Sigmoid colon (tissue), 3 donors: ENCODE measurements at regions not wholly inside any gene's neighbourhood (a gene's known extent, or its start where the extent isn't known, plus 50 kb on each side); places are given as distances from the start of the nearest gene placed in this dataset.
"Not testable (repeated sequence)": the region's sequence is repeated elsewhere in the genome, so short reads cannot be mapped to it uniquely, and the experiment has no call there.

Experiments used
- POLR2A ChIP-seq, 2 donors: fragments of 450-650 bp; IDR thresholded peaks; one replicate each; pipeline ENCODE4 v1.6.1; 2016; ENCODE audit warnings: antibody characterized with exemption in 2 of 2, mild to moderate bottlenecking in 2 of 2, moderate library complexity in 2 of 2
- TF ChIP-seq, protein P1 (sequence below), 4 experiments: fragments of 450-650 bp in 3 of 4; fragments of 200-600 bp in 1 of 4; IDR thresholded peaks; one replicate each; pipeline ENCODE4 v1.5.1; 2016 to 2019; ENCODE audit warnings: antibody characterized with exemption in 4 of 4, mild to moderate bottlenecking in 3 of 4, moderate library complexity in 2 of 4

DNA sequence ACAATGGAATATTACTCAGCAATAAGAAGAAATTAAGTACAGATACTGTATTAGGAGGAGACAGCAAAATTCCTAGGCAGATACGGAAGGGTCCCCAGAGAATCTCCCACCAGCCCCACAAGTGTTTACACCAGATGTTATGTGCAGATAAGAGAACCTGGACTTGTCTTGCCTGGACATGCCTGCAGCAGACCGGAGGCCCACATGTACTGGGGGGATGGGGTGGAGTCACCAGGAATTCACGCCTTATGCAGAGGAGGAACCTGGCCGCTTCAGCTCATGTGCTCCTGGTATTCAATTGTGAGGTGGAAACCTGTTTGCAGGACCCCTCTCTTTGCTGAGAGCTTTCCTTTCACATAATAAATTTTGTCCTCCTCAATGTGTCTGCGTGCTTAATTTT lies 586.3 kb upstream of the DEFB115 start:
- TF ChIP-seq, protein P1, sequence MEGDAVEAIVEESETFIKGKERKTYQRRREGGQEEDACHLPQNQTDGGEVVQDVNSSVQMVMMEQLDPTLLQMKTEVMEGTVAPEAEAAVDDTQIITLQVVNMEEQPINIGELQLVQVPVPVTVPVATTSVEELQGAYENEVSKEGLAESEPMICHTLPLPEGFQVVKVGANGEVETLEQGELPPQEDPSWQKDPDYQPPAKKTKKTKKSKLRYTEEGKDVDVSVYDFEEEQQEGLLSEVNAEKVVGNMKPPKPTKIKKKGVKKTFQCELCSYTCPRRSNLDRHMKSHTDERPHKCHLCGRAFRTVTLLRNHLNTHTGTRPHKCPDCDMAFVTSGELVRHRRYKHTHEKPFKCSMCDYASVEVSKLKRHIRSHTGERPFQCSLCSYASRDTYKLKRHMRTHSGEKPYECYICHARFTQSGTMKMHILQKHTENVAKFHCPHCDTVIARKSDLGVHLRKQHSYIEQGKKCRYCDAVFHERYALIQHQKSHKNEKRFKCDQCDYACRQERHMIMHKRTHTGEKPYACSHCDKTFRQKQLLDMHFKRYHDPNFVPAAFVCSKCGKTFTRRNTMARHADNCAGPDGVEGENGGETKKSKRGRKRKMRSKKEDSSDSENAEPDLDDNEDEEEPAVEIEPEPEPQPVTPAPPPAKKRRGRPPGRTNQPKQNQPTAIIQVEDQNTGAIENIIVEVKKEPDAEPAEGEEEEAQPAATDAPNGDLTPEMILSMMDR (IDR thresholded peaks at IDR 0.05): not testable (repeated sequence)
- not testable (repeated sequence) for TF ChIP-seq POLR2A (IDR thresholded peaks at IDR 0.05)
